K562 (cell line): ENCODE measurements at regions not wholly inside any gene's neighbourhood (a gene's known extent, or its start where the extent isn't known, plus 50 kb on each side); places are given as distances from the start of the nearest gene placed in this dataset.

ENCODE experiments used
- CBFB ChIP-seq: sonication (generic); formaldehyde crosslinking; IDR thresholded peaks from 2 replicates; pipeline ENCODE4 v1.4.0; 2020; ENCODE audit warnings: mild to moderate bottlenecking, missing genetic modification reagents
- GABPB2 ChIP-seq: fragments of 250-450 bp; sonication (Bioruptor Pico); conservative IDR thresholded peaks from 2 replicates; pipeline ENCODE4 v1.5.1; 2021; ENCODE audit warnings: mild to moderate bottlenecking
- NBN ChIP-seq: fragments of 450-650 bp; IDR thresholded peaks from 2 replicates; pipeline ENCODE4 v1.6.1; 2016; ENCODE audit warnings: low read depth, mild to moderate bottlenecking
- SIN3A ChIP-seq, 2 experiments: fragments of 150-350 bp in 1 of 2; IDR thresholded peaks; 2 replicates each; pipeline ENCODE4 v1.6.1; 2011 to 2016; ENCODE audit warnings: borderline replicate concordance in 2 of 2, low read depth in 2 of 2, low read length in 2 of 2, mild to moderate bottlenecking in 2 of 2, moderate library complexity in 2 of 2; ENCODE audit not compliant: control insufficient read depth in 1 of 2
- ZNF175 ChIP-seq: fragments of 200-800 bp; sonication (Bioruptor generic); IDR thresholded peaks from 2 replicates; pipeline ENCODE4 v1.6.1; 2016; ENCODE audit warnings: low read depth, mild to moderate bottlenecking, missing genetic modification characterization, missing compliant biosample characterization
- ZNF77 ChIP-seq: fragments of 250-450 bp; sonication (Bioruptor Pico); IDR thresholded peaks from 2 replicates; pipeline ENCODE4 v1.5.0; 2020
- TF ChIP-seq, protein P1 (sequence below): fragments of 250-450 bp; sonication (Bioruptor Pico); IDR thresholded peaks from 2 replicates; pipeline ENCODE4 v1.4.0; 2020
- TF ChIP-seq, protein P2 (sequence below), 2 experiments: fragments of 150-350 bp in 1 of 2; IDR thresholded peaks; 2 replicates each; pipeline ENCODE4 v1.6.1; 2012 to 2016; ENCODE audit warnings: low read depth in 2 of 2, low read length in 2 of 2, mild to moderate bottlenecking in 1 of 2, moderate library complexity in 1 of 2

DNA sequence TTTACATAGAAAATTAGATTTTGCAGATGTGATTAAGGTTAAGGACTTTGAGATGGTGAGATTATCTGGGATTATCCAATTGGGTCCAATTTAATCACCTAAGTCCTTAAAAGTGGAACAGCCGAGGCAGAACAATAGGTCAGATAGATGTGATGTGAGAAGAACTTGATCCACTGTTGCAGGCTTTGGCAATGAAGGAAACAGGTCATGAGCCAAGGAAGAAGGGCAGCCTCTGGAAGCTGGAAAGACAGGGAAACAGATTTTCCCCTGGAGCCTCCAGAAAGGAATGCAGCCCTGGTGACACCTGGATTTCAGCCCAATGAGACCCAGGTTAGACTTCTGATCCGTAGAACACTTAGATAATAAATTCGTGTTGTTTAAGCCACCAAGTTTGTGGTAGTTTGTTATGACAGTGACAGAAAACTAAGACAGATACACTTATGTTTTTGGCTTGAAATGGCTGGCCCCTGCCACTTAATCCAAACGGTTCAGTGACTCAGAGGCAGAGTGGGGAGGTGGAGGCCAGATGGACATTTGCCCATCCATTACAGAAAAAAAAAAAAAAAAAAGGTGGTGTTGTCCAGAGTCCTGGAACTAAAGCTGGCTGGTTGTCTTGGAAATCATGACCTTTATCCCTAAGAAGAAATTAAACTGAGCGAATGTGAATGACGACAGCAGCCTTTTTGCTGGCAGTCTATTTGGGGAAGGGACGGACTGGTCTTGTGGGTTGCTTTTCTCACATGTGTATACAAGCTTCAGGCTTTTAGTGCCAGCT is 181.9 kb upstream of the NRXN3 start:
- no peak for TF ChIP-seq SIN3A (IDR thresholded peaks at IDR 0.05; ENCODE audit: borderline replicate concordance in 2 of 2, control insufficient read depth in 1 of 2, low read depth in 2 of 2, low read length in 2 of 2)
- no peak for TF ChIP-seq NBN
- TF ChIP-seq ZNF175 (CRISPR knock-in tag): no peak
- no peak for TF ChIP-seq GABPB2 (CRISPR knock-in tag)
- TF ChIP-seq, protein P1, sequence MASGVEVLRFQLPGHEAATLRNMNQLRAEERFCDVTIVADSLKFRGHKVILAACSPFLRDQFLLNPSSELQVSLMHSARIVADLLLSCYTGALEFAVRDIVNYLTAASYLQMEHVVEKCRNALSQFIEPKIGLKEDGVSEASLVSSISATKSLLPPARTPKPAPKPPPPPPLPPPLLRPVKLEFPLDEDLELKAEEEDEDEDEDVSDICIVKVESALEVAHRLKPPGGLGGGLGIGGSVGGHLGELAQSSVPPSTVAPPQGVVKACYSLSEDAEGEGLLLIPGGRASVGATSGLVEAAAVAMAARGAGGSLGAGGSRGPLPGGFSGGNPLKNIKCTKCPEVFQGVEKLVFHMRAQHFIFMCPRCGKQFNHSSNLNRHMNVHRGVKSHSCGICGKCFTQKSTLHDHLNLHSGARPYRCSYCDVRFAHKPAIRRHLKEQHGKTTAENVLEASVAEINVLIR: no peak
- TF ChIP-seq ZNF77 (CRISPR knock-in tag): no peak
- TF ChIP-seq, protein P2, sequence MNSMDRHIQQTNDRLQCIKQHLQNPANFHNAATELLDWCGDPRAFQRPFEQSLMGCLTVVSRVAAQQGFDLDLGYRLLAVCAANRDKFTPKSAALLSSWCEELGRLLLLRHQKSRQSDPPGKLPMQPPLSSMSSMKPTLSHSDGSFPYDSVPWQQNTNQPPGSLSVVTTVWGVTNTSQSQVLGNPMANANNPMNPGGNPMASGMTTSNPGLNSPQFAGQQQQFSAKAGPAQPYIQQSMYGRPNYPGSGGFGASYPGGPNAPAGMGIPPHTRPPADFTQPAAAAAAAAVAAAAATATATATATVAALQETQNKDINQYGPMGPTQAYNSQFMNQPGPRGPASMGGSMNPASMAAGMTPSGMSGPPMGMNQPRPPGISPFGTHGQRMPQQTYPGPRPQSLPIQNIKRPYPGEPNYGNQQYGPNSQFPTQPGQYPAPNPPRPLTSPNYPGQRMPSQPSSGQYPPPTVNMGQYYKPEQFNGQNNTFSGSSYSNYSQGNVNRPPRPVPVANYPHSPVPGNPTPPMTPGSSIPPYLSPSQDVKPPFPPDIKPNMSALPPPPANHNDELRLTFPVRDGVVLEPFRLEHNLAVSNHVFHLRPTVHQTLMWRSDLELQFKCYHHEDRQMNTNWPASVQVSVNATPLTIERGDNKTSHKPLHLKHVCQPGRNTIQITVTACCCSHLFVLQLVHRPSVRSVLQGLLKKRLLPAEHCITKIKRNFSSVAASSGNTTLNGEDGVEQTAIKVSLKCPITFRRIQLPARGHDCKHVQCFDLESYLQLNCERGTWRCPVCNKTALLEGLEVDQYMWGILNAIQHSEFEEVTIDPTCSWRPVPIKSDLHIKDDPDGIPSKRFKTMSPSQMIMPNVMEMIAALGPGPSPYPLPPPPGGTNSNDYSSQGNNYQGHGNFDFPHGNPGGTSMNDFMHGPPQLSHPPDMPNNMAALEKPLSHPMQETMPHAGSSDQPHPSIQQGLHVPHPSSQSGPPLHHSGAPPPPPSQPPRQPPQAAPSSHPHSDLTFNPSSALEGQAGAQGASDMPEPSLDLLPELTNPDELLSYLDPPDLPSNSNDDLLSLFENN (IDR thresholded peaks at IDR 0.05; ENCODE audit: low read depth in 2 of 2, low read length in 2 of 2): no peak
- TF ChIP-seq CBFB (CRISPR knock-in tag): no peak
